ENCODE measurements at regions not wholly inside any gene's neighbourhood (a gene's known extent, or its start where the extent isn't known, plus 50 kb on each side); places are given as distances from the start of the nearest gene placed in this dataset.

GRCh38 chr1:244106837-244107493 is 55.9 kb downstream of the ZBTB18 start:
- peak; percentile 55 for TF ChIP-seq PKNOX1 (IDR thresholded peaks at IDR 0.05)
- no peak for TF ChIP-seq LEF1 (IDR thresholded peaks at IDR 0.05; ENCODE audit: borderline replicate concordance)
- TF ChIP-seq FOXA1 (IDR thresholded peaks at IDR 0.05), result no peak
- POLR2A ChIA-PET, result no interaction called here
- no peak for DNase-seq (ENCODE audit: extremely low spot score)
- CTCF ChIA-PET, result interaction anchor here (1.0 kb wide), 1 partner anchor 16 kb away, joined by 3 read pairs; no protein-coding TSS in a partner anchor

- DNase-seq (ENCODE audit: extremely low spot score), result no peak
- ChIA-PET CTCF (no interaction called here), POLR2A (no interaction called here)
- TF ChIP-seq FOXK2 (IDR thresholded peaks at IDR 0.05) (no peak), LEF1 (IDR thresholded peaks at IDR 0.05; ENCODE audit: borderline replicate concordance) (no peak), ARNT (IDR thresholded peaks at IDR 0.05) (no peak), HDGF (IDR thresholded peaks at IDR 0.05; ENCODE audit: borderline replicate concordance) (no peak), FOXM1 (IDR thresholded peaks at IDR 0.05; ENCODE audit: borderline replicate concordance) (no peak), SP1 (IDR thresholded peaks at IDR 0.05) (no peak), ZNF384 (IDR thresholded peaks at IDR 0.05) (no peak), TARDBP (IDR thresholded peaks at IDR 0.05) (no peak), FOXA1 (IDR thresholded peaks at IDR 0.05) (no peak), L3MBTL2 (conservative IDR thresholded peaks at IDR 0.05) (no peak), ELF4 (IDR thresholded peaks at IDR 0.05) (no peak), BHLHE40 (IDR thresholded peaks at IDR 0.05; ENCODE audit: borderline replicate concordance) (no peak), SUZ12 (IDR thresholded peaks at IDR 0.05) (no peak), PKNOX1 (IDR thresholded peaks at IDR 0.05) (no peak), NFRKB (IDR thresholded peaks at IDR 0.05) (no peak), CTBP1 (IDR thresholded peaks at IDR 0.05; ENCODE audit: borderline replicate concordance) (no peak)
Measured at GRCh38 chr1:244111027-244111426, 59.9 kb downstream of the ZBTB18 start.

GRCh38 chr1:244112041-244112440 is 61.0 kb downstream of the ZBTB18 start:
- no peak for TF ChIP-seq PKNOX1 (IDR thresholded peaks at IDR 0.05)
- no peak for TF ChIP-seq CTBP1 (IDR thresholded peaks at IDR 0.05; ENCODE audit: borderline replicate concordance)
- TF ChIP-seq HDGF (IDR thresholded peaks at IDR 0.05; ENCODE audit: borderline replicate concordance), result no peak
- TF ChIP-seq ELF4 (IDR thresholded peaks at IDR 0.05), result no peak
- no peak for TF ChIP-seq FOXM1 (IDR thresholded peaks at IDR 0.05; ENCODE audit: borderline replicate concordance)
- TF ChIP-seq L3MBTL2 (conservative IDR thresholded peaks at IDR 0.05), result no peak
- TF ChIP-seq SP1 (IDR thresholded peaks at IDR 0.05), result no peak
- TF ChIP-seq TARDBP (IDR thresholded peaks at IDR 0.05), result no peak
- TF ChIP-seq FOXA1 (IDR thresholded peaks at IDR 0.05), result no peak
- no peak for TF ChIP-seq LEF1 (IDR thresholded peaks at IDR 0.05; ENCODE audit: borderline replicate concordance)
- TF ChIP-seq ZNF384 (IDR thresholded peaks at IDR 0.05), result no peak
- no peak for TF ChIP-seq ARNT (IDR thresholded peaks at IDR 0.05)
- TF ChIP-seq NFRKB (IDR thresholded peaks at IDR 0.05), result no peak
- no peak for TF ChIP-seq FOXK2 (IDR thresholded peaks at IDR 0.05)
- CTCF ChIA-PET, result no interaction called here
- POLR2A ChIA-PET, result no interaction called here

GRCh38 chr1:244112636-244113035 is 61.6 kb downstream of the ZBTB18 start:
- DNase-seq (ENCODE audit: extremely low spot score), result no peak
- POLR2A ChIA-PET, result no interaction called here
- TF ChIP-seq LEF1 (IDR thresholded peaks at IDR 0.05; ENCODE audit: borderline replicate concordance) (no peak), PKNOX1 (IDR thresholded peaks at IDR 0.05) (peak; percentile 12; the same call in 1 of the 2 replicates), ARNT (IDR thresholded peaks at IDR 0.05) (no peak), CTBP1 (IDR thresholded peaks at IDR 0.05; ENCODE audit: borderline replicate concordance) (no peak)
- CTCF ChIA-PET, result no interaction called here

More at GRCh38 chr1:244112041-244112440, 61.0 kb downstream of the ZBTB18 start:
- no peak for DNase-seq (ENCODE audit: extremely low spot score)

GRCh38 chr1:244113532-244114320 is 62.6 kb downstream of the ZBTB18 start:
- TF ChIP-seq LEF1 (IDR thresholded peaks at IDR 0.05; ENCODE audit: borderline replicate concordance) (no peak), L3MBTL2 (conservative IDR thresholded peaks at IDR 0.05) (no peak), ZNF384 (IDR thresholded peaks at IDR 0.05) (no peak), FOXK2 (IDR thresholded peaks at IDR 0.05) (no peak), SUZ12 (IDR thresholded peaks at IDR 0.05) (no peak), HDGF (IDR thresholded peaks at IDR 0.05; ENCODE audit: borderline replicate concordance) (no peak), SP1 (IDR thresholded peaks at IDR 0.05) (no peak), NFRKB (IDR thresholded peaks at IDR 0.05) (no peak), CTBP1 (IDR thresholded peaks at IDR 0.05; ENCODE audit: borderline replicate concordance) (no peak), BHLHE40 (IDR thresholded peaks at IDR 0.05; ENCODE audit: borderline replicate concordance) (no peak), TARDBP (IDR thresholded peaks at IDR 0.05) (no peak), ELF4 (IDR thresholded peaks at IDR 0.05) (no peak)
- POLR2A ChIA-PET, result no interaction called here
- DNase-seq (ENCODE audit: extremely low spot score), result no peak
- CTCF ChIA-PET, result no interaction called here
